Glomerular endothelial cell (primary cell): ENCODE measurements at regions not wholly inside any gene's neighbourhood (a gene's known extent, or its start where the extent isn't known, plus 50 kb on each side); places are given as distances from the start of the nearest gene placed in this dataset.

ENCODE experiments used
- DNase-seq: peaks from one replicate; pipeline ENCODE4 v3.0.0-alpha.2; 2011; ENCODE audit warnings: low read depth, low spot score; ENCODE audit errors: extremely low read depth

- DNase-seq: no peak
Measured at GRCh38 chr5:38745836-38746732, 99.7 kb upstream of the OSMR start.

DNA sequence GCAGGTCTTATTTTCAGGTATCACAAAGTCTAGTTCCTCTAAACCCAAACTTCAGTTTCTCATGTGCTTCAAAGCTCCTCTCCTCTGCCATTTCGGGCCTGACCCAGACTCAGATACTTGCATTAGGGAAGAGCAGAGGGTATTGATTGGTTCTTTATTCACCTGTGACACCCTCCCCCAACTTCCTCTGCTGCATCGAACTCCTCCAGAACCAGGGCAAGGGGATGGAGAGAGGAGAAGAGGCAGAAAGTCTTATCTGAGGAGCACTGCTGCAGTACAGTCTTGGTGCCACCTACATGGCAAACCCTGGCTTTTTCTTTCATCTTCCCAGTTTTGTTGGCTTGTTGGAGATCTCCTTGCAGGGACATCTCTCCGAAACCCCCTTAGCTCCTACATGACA is 96.0 kb upstream of the OSMR start:
- DNase-seq: no peak

DNA sequence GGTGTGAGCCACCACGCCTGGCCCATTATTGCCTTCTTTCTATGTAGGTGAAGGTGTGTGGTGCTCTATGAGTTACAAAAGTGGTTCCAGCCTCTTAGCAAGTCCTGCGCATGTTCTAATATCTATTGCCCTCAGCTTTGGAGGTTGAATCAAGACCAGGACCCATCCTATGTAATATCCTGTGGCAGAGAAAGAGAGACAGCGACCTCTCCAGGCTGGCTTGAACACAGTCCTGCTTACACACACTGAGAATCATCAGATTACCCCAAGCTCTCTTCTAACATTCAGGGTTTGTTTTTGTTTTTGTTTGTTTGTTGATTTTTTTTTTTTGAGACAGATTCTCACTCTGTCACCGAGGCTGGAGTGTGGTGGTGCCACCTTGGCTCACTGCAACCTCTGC is 94.7 kb upstream of the OSMR start:
- DNase-seq: no peak

- no peak for DNase-seq
Measured at GRCh38 chr5:38752012-38752536, 93.7 kb upstream of the OSMR start.

DNA sequence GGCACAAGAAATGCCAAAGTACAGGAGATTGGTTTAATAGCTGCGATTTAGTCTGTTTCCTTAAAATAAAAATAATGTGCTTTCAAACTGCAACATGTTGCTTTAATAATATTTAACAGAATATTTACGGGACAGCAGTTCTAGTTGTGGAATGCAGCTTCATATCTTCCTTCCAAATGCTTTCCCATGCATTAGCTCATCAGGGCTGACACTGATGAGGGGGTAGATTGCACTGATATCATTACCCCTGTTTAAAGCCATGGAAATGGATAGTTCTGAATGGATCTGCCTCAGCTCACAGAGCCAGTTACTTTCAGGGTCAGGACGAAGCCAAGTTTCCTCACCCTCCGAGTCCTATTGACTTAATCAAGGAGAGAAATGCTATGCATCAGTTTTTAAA is 93.2 kb upstream of the OSMR start:
- DNase-seq: no peak

GRCh38 chr5:38753141-38753540 is 92.7 kb upstream of the OSMR start:
- DNase-seq: no peak

GRCh38 chr5:38753776-38754175 is 92.0 kb upstream of the OSMR start:
- DNase-seq: no peak

DNA sequence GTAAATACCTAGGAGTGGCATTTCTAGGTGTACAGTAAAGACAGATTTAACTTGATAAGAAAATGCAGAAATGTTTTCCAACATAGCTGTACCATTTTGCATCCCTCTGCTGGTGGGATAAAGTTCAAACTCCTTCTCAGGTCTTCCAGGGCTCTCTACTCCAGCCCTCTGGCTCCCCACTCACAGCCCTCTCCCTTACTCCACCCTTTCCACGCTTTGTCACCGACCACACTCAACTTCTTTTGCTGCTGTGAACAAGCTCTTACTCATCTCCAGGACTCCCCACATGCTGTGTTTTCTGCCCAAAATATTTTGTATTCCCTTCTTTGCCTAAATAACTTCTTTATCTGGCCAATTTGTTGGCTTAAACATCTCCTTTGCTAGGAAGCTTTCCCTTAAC is 90.6 kb upstream of the OSMR start:
- no peak for DNase-seq

DNA sequence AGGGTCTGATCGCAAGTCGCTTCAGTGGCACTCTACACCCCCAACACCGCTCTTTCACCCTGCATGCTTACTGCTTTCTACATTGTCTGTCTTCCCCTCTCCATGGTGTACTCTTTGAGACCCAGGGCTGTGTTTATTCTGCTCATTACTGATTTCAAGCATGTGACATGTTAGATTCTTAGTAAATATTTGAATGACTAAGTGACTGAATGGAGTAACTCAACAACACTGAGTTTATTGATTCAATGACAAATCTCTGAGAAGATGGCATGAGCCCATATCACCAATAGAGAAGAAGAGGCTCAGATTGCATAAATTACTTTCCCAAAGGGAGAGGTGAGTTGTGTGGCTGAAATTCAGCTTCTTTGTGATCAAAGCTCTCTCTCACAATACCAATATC is 89.7 kb upstream of the OSMR start:
- no peak for DNase-seq

- no peak for DNase-seq
Measured at GRCh38 chr5:38757451-38758245, 88.2 kb upstream of the OSMR start.

DNA sequence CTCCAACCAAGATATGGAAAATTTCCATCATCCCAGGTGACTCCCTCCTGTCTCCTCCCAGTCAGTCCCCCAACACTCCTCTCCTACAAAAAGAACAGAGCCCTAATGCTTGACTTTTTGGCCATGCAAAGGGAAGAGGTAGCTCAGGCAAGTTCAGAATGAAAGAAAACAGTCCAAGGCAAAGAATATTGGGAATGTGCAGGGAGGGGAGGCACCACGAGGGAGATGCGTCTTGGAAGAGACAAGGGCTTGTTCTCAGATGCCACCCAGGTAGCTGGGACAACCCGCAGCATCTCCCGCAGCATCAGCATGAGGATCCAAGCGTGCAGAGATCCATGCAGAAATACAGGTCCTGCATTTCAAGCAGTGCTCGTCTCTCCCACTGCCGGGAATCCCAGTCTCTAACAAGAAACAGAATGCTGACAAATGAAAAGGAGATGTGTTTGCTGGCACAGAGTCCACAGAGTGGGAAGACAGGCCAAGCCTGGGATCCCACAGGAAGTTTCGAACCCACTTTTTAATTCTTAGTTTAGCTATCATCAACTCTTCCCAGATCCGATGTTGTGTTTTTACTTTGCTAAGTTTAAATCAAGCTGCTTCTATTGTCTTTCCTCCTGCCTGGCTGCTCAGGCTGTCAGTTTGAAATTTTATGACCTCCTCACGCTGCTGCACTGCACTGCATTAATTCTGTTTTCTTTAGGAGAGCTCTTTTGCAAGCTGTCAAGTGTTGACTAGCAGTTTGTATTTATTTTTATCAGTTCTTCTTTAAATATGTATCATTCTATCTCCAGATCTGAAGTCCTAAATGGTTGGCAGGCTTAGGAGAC is 86.8 kb upstream of the OSMR start:
- DNase-seq: no peak

DNA sequence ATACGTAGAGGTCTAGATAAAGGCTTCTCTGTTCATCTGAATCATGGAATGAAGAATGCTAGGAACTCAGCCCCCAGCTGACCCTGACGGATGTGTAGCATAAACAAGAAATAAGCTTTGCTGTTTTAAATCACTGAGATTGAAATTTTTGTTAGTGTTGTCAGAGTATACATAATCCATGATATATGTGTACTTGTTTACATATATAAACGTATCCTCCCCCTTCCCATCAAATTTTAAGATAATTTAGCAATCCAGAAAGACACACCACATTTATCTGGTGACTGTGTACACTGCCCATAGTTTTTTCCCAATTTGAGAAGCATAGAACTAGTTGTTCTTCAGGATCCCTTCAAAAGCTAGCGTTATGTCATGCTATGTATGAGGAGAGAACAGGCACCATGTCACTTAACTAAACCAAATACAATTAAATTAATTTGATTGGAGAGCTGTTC is 80.8 kb upstream of the OSMR start:
- DNase-seq: no peak

GRCh38 chr5:38765399-38765861 is 80.4 kb upstream of the OSMR start:
- DNase-seq: no peak

DNA sequence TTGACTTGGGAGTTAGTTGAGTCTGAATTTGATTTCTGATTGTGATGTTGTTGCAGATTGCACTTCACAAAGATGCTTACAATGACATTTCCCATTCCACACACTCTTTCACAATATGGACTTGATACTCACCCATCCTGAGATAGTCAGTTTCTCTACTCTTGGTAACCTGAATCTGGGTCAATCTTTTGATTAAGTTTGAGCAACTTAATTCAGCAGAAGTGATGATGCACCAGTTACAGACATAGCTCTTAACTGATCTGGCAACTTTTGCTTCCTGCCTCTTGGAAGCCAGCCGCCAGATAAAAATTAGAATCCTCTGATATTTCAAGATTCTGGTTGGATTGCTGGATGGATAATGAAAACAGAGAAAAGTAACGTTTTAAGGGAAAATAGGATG is 79.7 kb upstream of the OSMR start:
- no peak for DNase-seq

DNA sequence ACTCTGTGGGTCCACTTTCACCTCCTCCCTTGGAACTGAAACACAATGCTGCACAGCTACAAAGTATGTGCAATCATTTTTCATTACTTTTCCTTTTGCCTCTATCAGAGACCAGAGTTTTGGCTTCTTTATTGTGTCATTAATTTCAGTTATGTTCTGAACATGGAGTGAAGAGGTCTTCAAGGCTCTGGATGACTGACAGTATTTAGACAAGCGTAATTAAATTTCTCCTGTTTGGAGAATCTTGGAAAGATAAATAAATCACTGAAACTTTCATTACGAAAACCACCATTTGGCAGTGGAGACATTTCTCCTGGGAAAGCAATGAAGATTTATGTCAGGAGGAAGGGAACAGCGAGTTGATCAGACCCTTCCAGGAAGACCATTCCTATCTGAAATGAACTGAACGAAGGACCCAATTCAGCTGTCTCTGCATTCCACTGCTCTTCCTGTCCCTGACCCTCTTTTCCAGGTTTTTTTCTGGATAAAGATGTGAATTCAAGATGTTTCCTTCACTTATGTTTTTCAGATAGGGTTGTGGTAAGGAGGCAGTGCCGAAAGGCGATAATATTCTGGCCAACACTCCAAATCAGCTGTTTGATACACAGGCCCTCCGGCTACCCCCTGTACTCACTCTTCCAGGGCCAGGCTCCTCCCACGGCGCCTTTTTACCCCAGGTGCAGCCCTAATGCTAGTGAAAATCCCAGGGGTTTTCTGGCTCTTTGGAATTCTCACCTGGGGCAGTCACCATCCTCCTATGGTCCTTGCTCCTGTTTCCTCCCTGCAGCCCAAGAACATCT is 77.2 kb upstream of the OSMR start:
- no peak for DNase-seq

DNA sequence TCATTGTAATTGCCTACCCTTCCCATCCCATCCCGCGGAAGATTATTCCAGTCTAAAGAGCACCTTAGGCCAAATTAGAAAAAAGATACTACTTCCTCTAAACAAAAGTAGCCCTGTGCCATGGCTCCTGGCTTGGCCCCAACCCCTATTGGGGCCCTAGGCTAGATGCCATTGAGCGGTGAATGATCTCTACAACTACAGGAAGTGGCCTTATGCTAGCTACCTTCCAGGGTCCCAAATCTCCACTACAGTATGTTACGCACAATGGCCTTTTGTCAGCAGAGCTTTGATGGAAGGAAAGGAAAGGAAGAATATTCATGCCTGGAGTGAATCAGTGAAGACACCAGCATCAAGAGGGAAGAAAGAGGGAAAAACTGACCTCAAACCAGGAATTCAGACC is 73.3 kb upstream of the OSMR start:
- DNase-seq: no peak

GRCh38 chr5:38775218-38775840 is 70.5 kb upstream of the OSMR start:
- DNase-seq: no peak

GRCh38 chr5:38776149-38776896 is 69.5 kb upstream of the OSMR start:
- DNase-seq: no peak

DNA sequence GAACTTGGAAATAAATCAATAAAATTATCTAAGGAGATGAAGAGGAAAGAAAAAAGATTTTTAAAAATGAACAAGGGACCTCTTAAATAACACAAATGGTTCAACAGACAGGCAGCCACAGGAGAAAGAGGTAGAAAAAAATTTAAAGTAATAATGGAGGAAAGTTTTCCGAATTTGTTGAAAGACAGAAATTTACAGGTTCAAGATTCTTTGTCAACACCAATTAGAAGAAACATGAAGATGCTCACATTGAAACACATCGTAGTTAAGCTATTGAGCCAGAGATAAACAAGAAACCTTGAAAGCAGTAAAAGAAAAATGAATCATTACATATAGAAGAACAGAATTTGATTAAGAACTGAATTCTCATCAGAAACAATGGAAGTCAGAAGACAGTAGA is 68.7 kb upstream of the OSMR start:
- no peak for DNase-seq
